UCSD-AML1 (cell line): ENCODE measurements at regions not wholly inside any gene's neighbourhood (a gene's known extent, or its start where the extent isn't known, plus 50 kb on each side); places are given as distances from the start of the nearest gene placed in this dataset.
"Not testable (repeated sequence)": the region's sequence is repeated elsewhere in the genome, so short reads cannot be mapped to it uniquely, and the experiment has no call there.

Source experiments
- DNase-seq: peaks from one replicate; lab custom pipeline; 2025; ENCODE audit not compliant: unreplicated experiment; lab: John Stamatoyannopoulos, UW

- DNase-seq: no peak
These were observed 955.6 kb downstream of the TBC1D32 start for GRCh38 chr6:120378582-120379220.

GRCh38 chr6:120373185-120373584 is 961.1 kb downstream of the TBC1D32 start:
- DNase-seq: no peak

- DNase-seq: no peak
These were observed 970.9 kb downstream of the TBC1D32 start for GRCh38 chr6:120363429-120363828.

- DNase-seq: not testable (repeated sequence)
These were observed 975.7 kb downstream of the TBC1D32 start for GRCh38 chr6:120358535-120358934.

GRCh38 chr6:120357447-120357846 is 976.8 kb downstream of the TBC1D32 start:
- no peak for DNase-seq

- DNase-seq: no peak
These were observed 978.5 kb downstream of the TBC1D32 start for GRCh38 chr6:120355822-120356221.

GRCh38 chr6:120354452-120355098 is 979.7 kb downstream of the TBC1D32 start:
- no peak for DNase-seq

GRCh38 chr6:120352491-120352890 is 981.8 kb downstream of the TBC1D32 start:
- no peak for DNase-seq

GRCh38 chr6:120348926-120349325 is 985.4 kb downstream of the TBC1D32 start:
- no peak for DNase-seq

GRCh38 chr6:120328521-120328920 is 979.0 kb upstream of the MAN1A1 start:
- no peak for DNase-seq

- DNase-seq: no peak
These were observed 971.1 kb upstream of the MAN1A1 start for GRCh38 chr6:120320481-120321162.

GRCh38 chr6:120304223-120304622 is 954.7 kb upstream of the MAN1A1 start:
- no peak for DNase-seq

- DNase-seq: no peak
These were observed 954.0 kb upstream of the MAN1A1 start for GRCh38 chr6:120303527-120303926.

GRCh38 chr6:120302041-120302440 is 952.5 kb upstream of the MAN1A1 start:
- no peak for DNase-seq

GRCh38 chr6:120290964-120291363 is 941.4 kb upstream of the MAN1A1 start:
- no peak for DNase-seq

- DNase-seq: no peak
These were observed 932.4 kb upstream of the MAN1A1 start for GRCh38 chr6:120282005-120282404.

GRCh38 chr6:120279466-120280167 is 930.1 kb upstream of the MAN1A1 start:
- DNase-seq: no peak

- DNase-seq: no peak
These were observed 929.3 kb upstream of the MAN1A1 start for GRCh38 chr6:120278689-120279396.

GRCh38 chr6:120274547-120274946 is 925.0 kb upstream of the MAN1A1 start:
- no peak for DNase-seq

GRCh38 chr6:120273411-120273810 is 923.9 kb upstream of the MAN1A1 start:
- DNase-seq: no peak

- no peak for DNase-seq
These were observed 922.5 kb upstream of the MAN1A1 start for GRCh38 chr6:120272038-120272437.
